ENCODE measurements at regions not wholly inside any gene's neighbourhood (a gene's known extent, or its start where the extent isn't known, plus 50 kb on each side); places are given as distances from the start of the nearest gene placed in this dataset.
"Not testable (repeated sequence)": the region's sequence is repeated elsewhere in the genome, so short reads cannot be mapped to it uniquely, and the experiment has no call there.

GRCh38 chr11:128005562-128005961 is 581.8 kb downstream of the ETS1 start:
- DNase-seq, result no peak

- DNase-seq, result no peak
Measured at GRCh38 chr11:127998421-127998820, 588.9 kb downstream of the ETS1 start.

DNA sequence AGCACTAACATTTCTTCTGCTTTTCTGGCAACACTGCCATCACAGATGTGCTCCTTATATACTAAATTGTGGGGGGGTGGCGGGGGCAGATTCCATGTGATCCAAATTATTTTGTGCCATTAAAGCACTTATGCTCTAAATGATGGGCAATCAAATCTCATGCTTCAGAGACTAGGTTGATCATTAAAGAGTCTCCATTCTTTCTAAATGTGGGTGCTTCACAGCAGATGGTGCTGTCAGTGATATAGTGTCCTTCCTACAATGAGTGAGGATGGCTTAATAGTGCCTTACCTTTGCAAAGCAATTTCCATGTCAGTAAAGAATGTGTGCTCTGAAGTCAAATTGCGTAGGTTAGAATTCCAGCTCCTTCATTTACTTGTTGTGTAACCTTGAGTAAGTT is 589.8 kb downstream of the ETS1 start:
- DNase-seq, result no peak

- no peak for DNase-seq
Measured at GRCh38 chr11:127996825-127997224, 590.5 kb downstream of the ETS1 start.

DNA sequence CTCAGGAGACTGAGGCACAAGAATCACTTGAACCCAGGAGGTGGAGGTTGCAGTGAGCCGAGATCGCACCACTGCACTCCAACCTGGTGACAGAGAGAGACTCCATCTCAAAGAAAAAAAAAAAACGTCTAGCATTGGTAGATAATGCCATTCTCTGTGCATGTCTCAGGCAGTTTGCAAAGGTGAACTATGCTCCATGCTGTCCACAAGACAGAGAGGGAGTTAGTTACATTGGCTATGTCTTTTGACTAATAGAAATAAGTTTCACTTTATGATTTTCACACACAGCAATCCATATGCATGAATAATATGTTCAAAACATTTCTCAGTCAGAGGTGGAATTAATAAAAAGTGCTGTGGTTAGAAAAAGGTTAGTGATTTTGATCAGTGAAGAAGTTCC is 591.4 kb downstream of the ETS1 start:
- no peak for DNase-seq

- no peak for DNase-seq
Measured at GRCh38 chr11:127994736-127995135, 592.6 kb downstream of the ETS1 start.

GRCh38 chr11:127993788-127994187 is 593.6 kb downstream of the ETS1 start:
- no peak for DNase-seq

GRCh38 chr11:127993281-127993680 is 594.1 kb downstream of the ETS1 start:
- no peak for DNase-seq

GRCh38 chr11:127986073-127986472 is 601.3 kb downstream of the ETS1 start:
- DNase-seq, result no peak

- no peak for DNase-seq
Measured at GRCh38 chr11:127972816-127973215, 614.5 kb downstream of the ETS1 start.

- no peak for DNase-seq
Measured at GRCh38 chr11:127971448-127971847, 615.9 kb downstream of the ETS1 start.

DNA sequence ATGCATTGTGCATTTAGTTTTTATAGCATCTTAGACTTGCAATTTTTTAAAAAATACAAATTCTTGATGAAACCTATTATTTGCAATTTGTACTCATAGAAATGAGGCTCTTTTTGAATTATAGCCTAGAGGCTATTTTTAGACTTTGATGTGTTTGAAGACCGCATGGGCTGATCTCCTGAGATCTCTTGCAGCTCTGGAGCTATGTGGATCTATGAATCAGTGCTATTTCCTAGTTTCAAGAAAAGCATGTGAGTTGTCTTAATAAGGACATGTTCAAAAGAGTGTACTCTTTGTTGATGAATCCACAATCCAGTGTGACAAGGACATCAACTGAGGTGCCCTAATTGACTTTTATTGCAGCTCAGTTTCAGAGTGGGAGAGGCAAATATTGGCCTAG is 620.5 kb downstream of the ETS1 start:
- no peak for DNase-seq

- DNase-seq, result no peak
Measured at GRCh38 chr11:127965939-127966668, 621.3 kb downstream of the ETS1 start.

- DNase-seq, result no peak
Measured at GRCh38 chr11:127962416-127962815, 624.9 kb downstream of the ETS1 start.

DNA sequence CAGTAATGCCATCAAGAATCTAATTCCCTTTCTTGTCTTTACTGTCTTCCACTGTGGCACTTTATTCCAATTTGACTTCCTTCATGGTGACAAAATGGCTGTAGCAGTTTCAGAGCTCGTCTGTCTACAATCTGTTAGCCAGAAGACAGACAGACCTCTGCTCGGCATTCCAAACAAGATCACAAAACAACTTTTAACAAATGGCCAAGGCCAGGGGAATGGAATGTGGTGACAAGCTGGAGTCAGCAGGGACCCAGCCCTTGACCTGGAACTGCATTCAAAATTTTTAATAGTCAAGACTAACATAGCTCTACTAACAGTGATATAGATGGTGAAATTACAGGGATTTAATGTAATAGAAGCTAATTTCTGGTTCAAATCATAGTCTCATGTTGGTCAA is 637.2 kb downstream of the ETS1 start:
- DNase-seq, result no peak

GRCh38 chr11:127943763-127944162 is 643.6 kb downstream of the ETS1 start:
- DNase-seq, result no peak

GRCh38 chr11:127943152-127943551 is 644.2 kb downstream of the ETS1 start:
- no peak for DNase-seq

GRCh38 chr11:127941554-127941953 is 645.8 kb downstream of the ETS1 start:
- DNase-seq, result not testable (repeated sequence)

GRCh38 chr11:127939000-127939399 is 648.4 kb downstream of the ETS1 start:
- no peak for DNase-seq

DNA sequence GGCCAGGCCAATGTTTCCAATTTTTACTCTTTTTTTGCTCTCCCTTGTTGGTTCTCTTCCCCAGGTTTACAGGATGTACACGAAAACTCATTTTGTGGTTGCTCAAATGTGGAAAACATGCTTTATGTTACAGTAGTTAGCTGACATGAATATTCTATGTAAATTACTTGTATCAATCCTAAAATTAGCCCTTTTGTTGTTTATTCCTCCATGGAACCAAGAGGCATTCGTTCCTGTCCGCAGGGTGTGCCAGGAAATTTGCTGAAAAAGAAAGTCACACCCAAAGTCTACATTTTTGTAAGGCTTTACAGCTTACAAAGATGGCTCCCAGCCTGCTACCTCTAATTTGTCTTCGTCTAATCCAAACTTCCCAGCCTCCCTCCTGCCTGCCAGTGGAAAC is 652.3 kb downstream of the ETS1 start:
- DNase-seq, result no peak

DNA sequence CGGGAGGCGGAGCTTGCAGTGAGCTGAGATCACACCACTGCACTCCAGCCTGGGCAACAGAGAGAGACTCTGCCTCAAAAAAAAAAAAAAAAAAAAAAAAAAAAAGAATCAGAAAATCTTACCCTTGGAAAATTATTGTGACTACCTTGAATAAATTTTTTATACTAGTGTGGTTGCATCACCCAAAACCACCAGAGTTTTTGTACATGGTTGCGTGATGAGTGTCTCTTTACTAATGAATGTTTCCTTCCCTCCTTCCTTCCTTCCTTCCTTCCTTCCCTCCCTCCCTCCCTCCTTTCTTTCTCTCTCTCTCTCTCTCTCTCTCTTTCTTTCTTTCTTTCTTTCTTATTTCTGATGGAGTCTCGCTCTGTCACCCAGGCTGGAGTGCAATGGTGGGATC is 653.4 kb downstream of the ETS1 start:
- not testable (repeated sequence) for DNase-seq

DNA sequence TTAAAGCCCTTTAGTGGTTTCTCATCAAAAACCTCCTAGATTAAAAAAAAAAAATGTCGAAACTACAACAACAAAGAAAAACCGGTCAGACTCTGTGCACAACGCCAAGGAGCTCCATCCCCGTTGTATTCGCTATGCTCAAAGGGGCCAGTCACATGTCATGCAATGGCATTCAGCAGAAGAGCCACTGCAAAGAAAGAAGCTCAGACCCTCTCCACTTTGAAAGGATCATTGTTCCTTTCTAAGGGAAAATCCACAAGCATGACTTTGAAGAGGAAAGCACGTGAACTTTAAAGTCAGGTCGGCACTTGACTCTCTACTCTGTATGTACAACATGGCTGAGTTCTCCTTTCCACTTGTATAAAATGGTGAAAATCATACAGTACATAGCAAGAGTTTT is 655.6 kb downstream of the ETS1 start:
- DNase-seq, result no peak

GRCh38 chr11:127926721-127927120 is 660.6 kb downstream of the ETS1 start:
- no peak for DNase-seq

DNA sequence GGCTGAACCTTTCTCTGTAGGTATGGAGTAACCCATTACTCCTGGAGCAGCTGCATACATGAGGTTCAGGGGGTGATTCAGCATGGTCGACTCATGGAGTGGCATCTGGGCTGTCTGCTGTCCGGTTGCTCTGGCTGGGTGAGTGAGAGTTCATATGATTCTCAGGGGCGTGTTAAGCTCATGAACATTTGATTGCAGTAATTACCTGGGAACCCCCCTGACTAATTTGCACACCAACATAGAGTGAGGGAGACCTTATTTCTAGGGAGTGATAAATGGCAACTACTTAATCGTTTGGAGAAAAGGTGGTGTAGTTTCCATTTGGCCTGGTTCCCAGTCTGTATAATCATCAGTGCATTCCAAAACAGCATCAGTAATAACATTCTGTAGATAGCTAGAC is 661.9 kb downstream of the ETS1 start:
- DNase-seq, result no peak

Measured in right hindlimb (tissue), 1 donor.